B cell (primary cell): ENCODE measurements at regions not wholly inside any gene's neighbourhood (a gene's known extent, or its start where the extent isn't known, plus 50 kb on each side); places are given as distances from the start of the nearest gene placed in this dataset.

Source experiments
- ATAC-seq: fragments of 200-7000 bp; cut with Tn5 transposase; one replicate; pipeline ENCODE4 v1.10.0; 2021; ENCODE audit warnings: low read depth, mild to moderate bottlenecking, moderate number of reproducible peaks, moderate library complexity
- CTCF ChIA-PET: fragments of 350-600 bp; sonication (Branson Sonifier 250); formaldehyde crosslinking; loops from one replicate; lab custom pipeline; 2021; ENCODE audit warnings: antibody characterized with exemption, inconsistent platforms; lab: Charles Lee
- POLR2A ChIA-PET: fragments of 350-600 bp; sonication (Branson Sonifier 250); formaldehyde crosslinking; loops from one replicate; lab custom pipeline; 2021; ENCODE audit warnings: antibody characterized with exemption; lab: Charles Lee
- DNase-seq: peaks from one replicate; pipeline ENCODE4 v3.0.0; 2013
- H2AFZ ChIP-seq: 2 replicates; pipeline ENCODE4 v1.6.1; 2012; ENCODE audit warnings: mild to moderate bottlenecking, low read depth, low read length; ENCODE audit not compliant: insufficient read depth, poor library complexity, severe bottlenecking
- H3K27ac ChIP-seq, 2 donors: 1 replicate in 1 of 2; 2 replicates in 1 of 2; pipeline ENCODE4 v1.5.1; 2012 to 2013; ENCODE audit warnings: low read length in 2 of 2, mild to moderate bottlenecking in 2 of 2, moderate library complexity in 1 of 2
- H3K27me3 ChIP-seq, 4 experiments: fragments of 200-600 bp in 1 of 4; sonication (generic) in 1 of 4; replicated peaks in 1 of 4; 1 replicate in 2 of 4; 2 replicates in 2 of 4; pipeline versions ENCODE4 v1.6.1 to v1.7.0; 2013 to 2016; ENCODE audit warnings: low read length in 3 of 4, mild to moderate bottlenecking in 2 of 4, mixed read lengths in 1 of 4, moderate library complexity in 1 of 4; ENCODE audit not compliant: insufficient read depth in 4 of 4, control insufficient read depth in 3 of 4; ENCODE audit errors: control extremely low read depth in 1 of 4
- H3K36me3 ChIP-seq, 2 experiments: replicated peaks in 1 of 2; 1 replicate in 1 of 2; 2 replicates in 1 of 2; pipeline versions ENCODE4 v1.6.1 to v1.7.1; 2013; ENCODE audit warnings: low read length in 1 of 2; ENCODE audit not compliant: insufficient read depth in 2 of 2, control insufficient read depth in 1 of 2; ENCODE audit errors: control extremely low read depth in 1 of 2, extremely low read depth in 1 of 2
- H3K4me1 ChIP-seq, 2 donors: fragments of 200-600 bp in 1 of 2; sonication (generic) in 1 of 2; 1 replicate in 1 of 2; 2 replicates in 1 of 2; pipeline versions ENCODE4 v1.5.1 to v1.6.1; 2013 to 2017; ENCODE audit warnings: low read length in 2 of 2; ENCODE audit not compliant: control insufficient read depth in 2 of 2, insufficient read depth in 2 of 2
- H3K4me2 ChIP-seq: replicated peaks from 2 replicates; pipeline ENCODE3; 2012; ENCODE audit warnings: mild to moderate bottlenecking, low read depth, low read length; ENCODE audit not compliant: poor library complexity, severe bottlenecking
- H3K4me3 ChIP-seq, 5 experiments: fragments of 200-600 bp in 1 of 5; sonication (generic) in 1 of 5; 1 replicate in 3 of 5; 2 replicates in 2 of 5; pipeline versions ENCODE4 v1.5.1 to v1.7.0; 2011 to 2016; ENCODE audit warnings: low read length in 4 of 5, mild to moderate bottlenecking in 4 of 5, low read depth in 2 of 5, control low read depth in 1 of 5, moderate library complexity in 1 of 5; ENCODE audit not compliant: insufficient read depth in 1 of 5; ENCODE audit errors: control extremely low read depth in 1 of 5, extremely low read depth in 1 of 5
- H3K79me2 ChIP-seq: fragments of 200-600 bp; sonication (generic); one replicate; pipeline ENCODE4 v1.6.0; 2016; ENCODE audit warnings: low read length; ENCODE audit not compliant: control insufficient read depth, insufficient read depth
- H3K9ac ChIP-seq: fragments of 200-600 bp; sonication (generic); 2 replicates; pipeline ENCODE4 v1.6.1; 2017; ENCODE audit warnings: mild to moderate bottlenecking, low read length, moderate library complexity
- H3K9me3 ChIP-seq, 3 donors: one replicate each; pipeline versions ENCODE4 v1.6.1 to v1.7.1; 2013; ENCODE audit warnings: low read length in 2 of 3; ENCODE audit not compliant: control insufficient read depth in 2 of 3, insufficient read depth in 1 of 3; ENCODE audit errors: control extremely low read depth in 1 of 3
- H4K20me1 ChIP-seq: 2 replicates; pipeline ENCODE4 v1.6.0; 2012; ENCODE audit warnings: mild to moderate bottlenecking, low read length; ENCODE audit not compliant: insufficient read depth, control insufficient read depth, poor library complexity, severe bottlenecking
- H3K27ac Mint-ChIP-seq: one replicate; pipeline ENCODE4 v1.8.0; 2021; ENCODE audit warnings: mixed read lengths
- H3K27me3 Mint-ChIP-seq: one replicate; pipeline ENCODE4 v1.8.0; 2021; ENCODE audit warnings: mixed read lengths
- H3K4me1 Mint-ChIP-seq: one replicate; pipeline ENCODE4 v1.8.0; 2021; ENCODE audit warnings: mixed read lengths
- H3K4me3 Mint-ChIP-seq: one replicate; pipeline ENCODE4 v1.8.0; 2021; ENCODE audit warnings: mixed read lengths
- H3K9me3 Mint-ChIP-seq: one replicate; pipeline ENCODE4 v1.8.0; 2022; ENCODE audit warnings: mixed read lengths; ENCODE audit not compliant: insufficient read depth
- EZH2 ChIP-seq: IDR thresholded peaks from 2 replicates; pipeline ENCODE4 v1.6.1; 2012; ENCODE audit warnings: borderline replicate concordance, low read depth, mild to moderate bottlenecking, moderate library complexity, low read length; ENCODE audit not compliant: insufficient read depth, poor library complexity, severe bottlenecking
- WGBS: methylation state at CpG from one replicate; pipeline ENCODE4 v1.1.5; 2013; ENCODE audit warnings: missing lambda C conversion rate; ENCODE audit not compliant: insufficient coverage; 5-methylcytosine and 5-hydroxymethylcytosine counted together
- intact Hi-C: fragments of 100-400 bp; cut with micrococcal nuclease; formaldehyde crosslinking; loops from one replicate; pipeline ENCODE4 v1.10.0; 2022
- TF ChIP-seq, protein P1 (sequence below): fragments of 200-600 bp; IDR thresholded peaks from one replicate; pipeline ENCODE4 v1.8.0; 2022; ENCODE audit warnings: antibody characterized with exemption, mild to moderate bottlenecking

DNA sequence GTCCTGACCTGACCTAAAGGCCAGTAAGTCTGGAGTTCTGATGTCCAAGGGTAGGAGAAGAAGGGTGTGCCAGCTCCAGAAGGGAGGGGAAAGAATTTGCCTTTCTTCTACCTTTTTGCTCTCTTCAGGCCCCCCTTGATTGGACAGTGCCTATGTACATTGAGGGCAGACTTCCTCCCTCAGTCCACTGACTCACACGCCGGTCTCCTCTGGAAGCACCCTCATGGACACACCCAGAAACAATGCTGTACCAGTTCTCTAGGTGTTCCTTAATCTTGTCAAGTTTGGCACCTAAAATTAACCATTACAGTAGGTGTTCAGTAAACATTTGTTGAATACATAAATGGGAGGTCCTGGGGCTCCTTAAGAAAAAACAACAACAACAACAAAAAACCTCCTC, 51.0 kb upstream of the POU2F1 start:
- Histone ChIP-seq H3K27ac (no peak overlapping the region), H3K4me1 (no peaks in the 10 kb centered on the region), H4K20me1 (no peaks in the 10 kb centered on the region), H2AFZ (no peak overlapping the region), H3K36me3 (no peaks in the 10 kb centered on the region), H3K4me2 (no peak overlapping the region), H3K4me3 (no peak overlapping the region), H3K9me3 (peaks cover 0 to 3% (median 0%) of the 10 kb centered on the region in 3 donors), H3K27me3 (peaks cover 0 to 18% (median 5%) of the 10 kb centered on the region in 4 experiments), H3K79me2 (no peaks in the 10 kb centered on the region), H3K9ac (no peak overlapping the region)
- TF ChIP-seq, protein P1, sequence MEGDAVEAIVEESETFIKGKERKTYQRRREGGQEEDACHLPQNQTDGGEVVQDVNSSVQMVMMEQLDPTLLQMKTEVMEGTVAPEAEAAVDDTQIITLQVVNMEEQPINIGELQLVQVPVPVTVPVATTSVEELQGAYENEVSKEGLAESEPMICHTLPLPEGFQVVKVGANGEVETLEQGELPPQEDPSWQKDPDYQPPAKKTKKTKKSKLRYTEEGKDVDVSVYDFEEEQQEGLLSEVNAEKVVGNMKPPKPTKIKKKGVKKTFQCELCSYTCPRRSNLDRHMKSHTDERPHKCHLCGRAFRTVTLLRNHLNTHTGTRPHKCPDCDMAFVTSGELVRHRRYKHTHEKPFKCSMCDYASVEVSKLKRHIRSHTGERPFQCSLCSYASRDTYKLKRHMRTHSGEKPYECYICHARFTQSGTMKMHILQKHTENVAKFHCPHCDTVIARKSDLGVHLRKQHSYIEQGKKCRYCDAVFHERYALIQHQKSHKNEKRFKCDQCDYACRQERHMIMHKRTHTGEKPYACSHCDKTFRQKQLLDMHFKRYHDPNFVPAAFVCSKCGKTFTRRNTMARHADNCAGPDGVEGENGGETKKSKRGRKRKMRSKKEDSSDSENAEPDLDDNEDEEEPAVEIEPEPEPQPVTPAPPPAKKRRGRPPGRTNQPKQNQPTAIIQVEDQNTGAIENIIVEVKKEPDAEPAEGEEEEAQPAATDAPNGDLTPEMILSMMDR, result no peak
- TF ChIP-seq EZH2, result no peak
- Mint-ChIP-seq H3K4me1 (no peaks in the 10 kb centered on the region), H3K27ac (no peak overlapping the region), H3K27me3 (peaks cover 39% of the 10 kb centered on the region), H3K9me3 (no peaks in the 10 kb centered on the region), H3K4me3 (no peak overlapping the region)
- ATAC-seq (no peak), DNase-seq (no peak)
- CTCF ChIA-PET, result no interaction called here
- POLR2A ChIA-PET, result no interaction called here
- WGBS, result 100% methylated on average over 2 of the region's 2 CpGs
- intact Hi-C loops, result no loop called here
